ENCODE measurements at regions not wholly inside any gene's neighbourhood (a gene's known extent, or its start where the extent isn't known, plus 50 kb on each side); places are given as distances from the start of the nearest gene placed in this dataset.

GRCh38 chr16:54510685-54511221 lies 224.2 kb upstream of the IRX3 start:
- no peak for DNase-seq

GRCh38 chr16:54509456-54509855 lies 222.9 kb upstream of the IRX3 start:
- no peak for DNase-seq

- DNase-seq = peak; percentile 37
These were observed 221.8 kb upstream of the IRX3 start for GRCh38 chr16:54508351-54508750.

- DNase-seq = no peak
These were observed 220.3 kb upstream of the IRX3 start for GRCh38 chr16:54506741-54507500.

GRCh38 chr16:54506214-54506580 lies 219.6 kb upstream of the IRX3 start:
- DNase-seq = no peak

- DNase-seq = no peak
These were observed 219.1 kb upstream of the IRX3 start for GRCh38 chr16:54505549-54506213.

GRCh38 chr16:54504372-54504771 lies 217.8 kb upstream of the IRX3 start:
- no peak for DNase-seq

- DNase-seq = no peak
These were observed 217.3 kb upstream of the IRX3 start for GRCh38 chr16:54503856-54504219.

GRCh38 chr16:54503011-54503855 lies 216.6 kb upstream of the IRX3 start:
- no peak for DNase-seq

GRCh38 chr16:54501797-54502196 lies 215.2 kb upstream of the IRX3 start:
- no peak for DNase-seq

- DNase-seq = no peak
These were observed 207.0 kb upstream of the IRX3 start for GRCh38 chr16:54493594-54493993.

GRCh38 chr16:54493061-54493460 lies 206.5 kb upstream of the IRX3 start:
- no peak for DNase-seq

- DNase-seq = no peak
These were observed 203.5 kb upstream of the IRX3 start for GRCh38 chr16:54490112-54490488.

GRCh38 chr16:54489225-54490111 lies 202.9 kb upstream of the IRX3 start:
- no peak for DNase-seq

- no peak for DNase-seq
These were observed 202.1 kb upstream of the IRX3 start for GRCh38 chr16:54488729-54489128.

GRCh38 chr16:54487933-54488332 lies 201.3 kb upstream of the IRX3 start:
- no peak for DNase-seq

- DNase-seq = no peak
These were observed 198.1 kb upstream of the IRX3 start for GRCh38 chr16:54484700-54485099.

- DNase-seq = no peak
These were observed 196.4 kb upstream of the IRX3 start for GRCh38 chr16:54482892-54483574.

GRCh38 chr16:54480429-54480828 lies 193.8 kb upstream of the IRX3 start:
- no peak for DNase-seq

GRCh38 chr16:54479546-54479945 lies 193.0 kb upstream of the IRX3 start:
- DNase-seq = no peak

GRCh38 chr16:54477714-54478113 lies 191.1 kb upstream of the IRX3 start:
- DNase-seq = no peak

- DNase-seq = no peak
These were observed 188.5 kb upstream of the IRX3 start for GRCh38 chr16:54475019-54475601.

All from RPMI8226 (cell line).